Lower leg skin (tissue), 3 donors: ENCODE measurements at regions not wholly inside any gene's neighbourhood (a gene's known extent, or its start where the extent isn't known, plus 50 kb on each side); places are given as distances from the start of the nearest gene placed in this dataset.

Experiments used
- POLR2A ChIP-seq, 2 donors: fragments of 450-650 bp; IDR thresholded peaks; one replicate each; pipeline ENCODE4 v1.6.1; 2016 to 2017; ENCODE audit warnings: antibody characterized with exemption in 2 of 2, mild to moderate bottlenecking in 1 of 2, moderate library complexity in 1 of 2
- TF ChIP-seq, protein P1 (sequence below), 3 donors: fragments of 450-650 bp; IDR thresholded peaks; one replicate each; pipeline ENCODE4 v1.5.1; 2016; ENCODE audit warnings: antibody characterized with exemption in 3 of 3, mild to moderate bottlenecking in 3 of 3, moderate library complexity in 2 of 3

DNA sequence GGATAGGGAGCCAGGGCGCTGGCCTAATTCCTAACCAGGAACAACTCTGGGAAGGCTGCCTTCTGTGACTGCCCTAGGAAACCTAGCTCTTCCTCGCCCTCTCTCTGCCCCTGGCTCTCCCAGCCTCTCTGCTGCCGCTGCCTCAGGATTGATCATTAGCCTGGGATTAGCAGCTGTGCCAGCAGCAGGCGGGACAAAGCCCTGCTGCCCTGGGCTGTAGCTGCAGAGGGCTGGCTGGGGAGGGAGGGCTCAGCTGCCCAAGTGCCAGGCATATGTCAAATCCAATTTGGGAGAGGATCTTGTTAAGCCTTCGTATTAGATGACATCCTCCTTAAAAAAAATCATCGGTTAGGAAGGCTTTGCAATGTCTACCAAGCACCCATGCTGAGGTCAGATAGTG lies 144.8 kb upstream of the CCL2 start:
- TF ChIP-seq, protein P1, sequence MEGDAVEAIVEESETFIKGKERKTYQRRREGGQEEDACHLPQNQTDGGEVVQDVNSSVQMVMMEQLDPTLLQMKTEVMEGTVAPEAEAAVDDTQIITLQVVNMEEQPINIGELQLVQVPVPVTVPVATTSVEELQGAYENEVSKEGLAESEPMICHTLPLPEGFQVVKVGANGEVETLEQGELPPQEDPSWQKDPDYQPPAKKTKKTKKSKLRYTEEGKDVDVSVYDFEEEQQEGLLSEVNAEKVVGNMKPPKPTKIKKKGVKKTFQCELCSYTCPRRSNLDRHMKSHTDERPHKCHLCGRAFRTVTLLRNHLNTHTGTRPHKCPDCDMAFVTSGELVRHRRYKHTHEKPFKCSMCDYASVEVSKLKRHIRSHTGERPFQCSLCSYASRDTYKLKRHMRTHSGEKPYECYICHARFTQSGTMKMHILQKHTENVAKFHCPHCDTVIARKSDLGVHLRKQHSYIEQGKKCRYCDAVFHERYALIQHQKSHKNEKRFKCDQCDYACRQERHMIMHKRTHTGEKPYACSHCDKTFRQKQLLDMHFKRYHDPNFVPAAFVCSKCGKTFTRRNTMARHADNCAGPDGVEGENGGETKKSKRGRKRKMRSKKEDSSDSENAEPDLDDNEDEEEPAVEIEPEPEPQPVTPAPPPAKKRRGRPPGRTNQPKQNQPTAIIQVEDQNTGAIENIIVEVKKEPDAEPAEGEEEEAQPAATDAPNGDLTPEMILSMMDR (IDR thresholded peaks at IDR 0.05) = no peak
- TF ChIP-seq POLR2A (IDR thresholded peaks at IDR 0.05) = no peak
